GM21737 (cell line): ENCODE measurements at regions not wholly inside any gene's neighbourhood (a gene's known extent, or its start where the extent isn't known, plus 50 kb on each side); places are given as distances from the start of the nearest gene placed in this dataset.

Experiments
- ATAC-seq: cut with Tn5 transposase; IDR thresholded peaks from one replicate; pipeline ENCODE4 v1.9.1; 2021; ENCODE audit warnings: mild to moderate bottlenecking, moderate library complexity; ENCODE audit not compliant: unreplicated experiment

- ATAC-seq: no peak
Measured at GRCh38 chr1:208576425-208576824, 332.2 kb upstream of the PLXNA2 start.

GRCh38 chr1:208577381-208577905 is 333.3 kb upstream of the PLXNA2 start:
- no peak for ATAC-seq

- no peak for ATAC-seq
Measured at GRCh38 chr1:208581209-208581608, 337.0 kb upstream of the PLXNA2 start.

DNA sequence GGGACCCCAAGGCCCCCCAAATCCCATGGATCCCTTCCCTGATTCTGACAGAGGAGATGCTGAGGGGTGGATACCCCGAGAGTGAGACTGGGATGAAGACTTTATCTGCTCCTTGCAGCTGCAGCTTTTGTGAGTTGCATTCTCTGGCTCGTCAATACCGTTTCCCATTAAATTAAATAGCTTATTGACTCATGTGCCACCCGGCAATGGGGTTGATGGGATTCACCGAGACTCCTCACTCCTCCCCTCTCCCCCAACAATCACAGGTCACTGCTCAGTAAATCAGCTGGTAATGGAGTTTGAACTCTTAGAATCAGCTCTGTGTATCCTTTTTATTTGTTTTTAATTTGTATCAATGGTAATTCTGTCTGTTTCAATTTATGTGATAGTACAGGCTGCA is 337.5 kb upstream of the PLXNA2 start:
- ATAC-seq: no peak

GRCh38 chr1:208584167-208584755 is 340.1 kb upstream of the PLXNA2 start:
- ATAC-seq: no peak

DNA sequence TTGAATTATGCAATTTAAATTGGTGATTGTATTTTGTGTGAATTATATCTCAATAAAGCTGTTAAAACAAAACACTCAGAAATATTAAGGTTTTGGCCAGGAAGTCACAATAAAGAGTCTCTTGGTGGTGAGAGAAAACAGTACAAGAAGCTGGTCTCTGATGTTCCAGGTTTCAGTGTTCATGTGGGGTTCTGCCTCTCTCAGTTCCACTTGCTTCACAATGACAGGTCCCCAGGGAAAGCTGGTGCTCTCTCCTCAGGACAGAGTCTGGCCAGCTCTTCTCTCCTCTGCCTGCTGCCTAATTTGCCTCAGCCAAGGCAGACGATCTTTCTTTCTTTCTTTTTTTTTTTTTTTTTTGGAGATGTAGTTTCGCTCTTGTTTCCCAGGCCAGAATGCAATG is 342.9 kb upstream of the PLXNA2 start:
- peak; percentile 92 for ATAC-seq

DNA sequence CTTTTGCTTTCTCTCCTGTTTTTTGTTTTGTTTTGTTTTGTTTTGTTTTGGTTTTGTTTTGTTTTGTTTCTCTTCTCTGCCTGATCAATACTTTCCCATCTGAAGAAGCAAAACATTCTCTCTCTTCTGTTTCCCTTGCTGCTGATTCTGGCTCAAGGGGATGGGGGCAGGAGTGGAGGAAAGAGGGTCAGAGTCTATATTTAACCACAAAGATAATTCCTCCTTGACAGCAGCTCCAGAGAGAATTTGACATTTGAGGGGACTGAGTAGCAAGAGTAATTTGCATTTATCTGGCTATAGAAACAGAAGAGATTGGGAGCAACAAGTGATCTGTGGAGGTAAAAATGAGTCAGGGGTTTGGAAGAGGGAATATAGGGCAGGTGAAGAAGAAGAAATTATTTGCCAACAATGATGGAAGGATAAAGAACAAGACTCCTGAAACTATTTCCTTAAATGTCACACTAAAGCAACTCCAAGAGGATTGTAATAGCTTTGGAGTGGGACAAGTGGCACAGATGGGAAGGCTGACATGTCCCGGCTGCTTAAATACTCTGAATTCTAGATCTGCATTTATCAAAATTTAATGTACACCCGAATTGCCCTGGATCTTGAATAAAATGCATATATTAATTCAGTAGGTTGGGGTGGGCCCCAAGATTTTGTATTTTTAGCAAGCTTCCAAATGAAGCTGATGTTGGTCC is 349.3 kb upstream of the PLXNA2 start:
- ATAC-seq: no peak

DNA sequence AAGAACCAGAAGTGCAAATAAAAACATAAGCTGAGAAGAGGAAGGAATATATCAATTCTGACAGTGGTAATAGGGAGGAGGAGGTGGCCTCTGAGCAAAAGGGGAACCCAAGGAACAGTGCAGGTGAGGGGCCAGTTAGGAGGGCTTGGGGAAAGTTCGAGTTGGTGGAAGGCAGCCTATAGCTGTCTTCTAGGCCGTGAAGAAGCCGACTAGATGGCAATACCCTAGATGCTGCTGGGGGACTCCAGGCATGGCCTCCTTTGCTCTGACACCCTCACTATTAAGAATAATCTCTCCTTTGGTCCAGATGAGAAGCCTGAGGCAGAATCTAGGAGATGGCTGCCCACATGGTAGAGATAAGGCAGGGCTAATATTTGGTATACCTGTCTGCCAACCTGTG is 351.1 kb upstream of the PLXNA2 start:
- ATAC-seq: no peak

DNA sequence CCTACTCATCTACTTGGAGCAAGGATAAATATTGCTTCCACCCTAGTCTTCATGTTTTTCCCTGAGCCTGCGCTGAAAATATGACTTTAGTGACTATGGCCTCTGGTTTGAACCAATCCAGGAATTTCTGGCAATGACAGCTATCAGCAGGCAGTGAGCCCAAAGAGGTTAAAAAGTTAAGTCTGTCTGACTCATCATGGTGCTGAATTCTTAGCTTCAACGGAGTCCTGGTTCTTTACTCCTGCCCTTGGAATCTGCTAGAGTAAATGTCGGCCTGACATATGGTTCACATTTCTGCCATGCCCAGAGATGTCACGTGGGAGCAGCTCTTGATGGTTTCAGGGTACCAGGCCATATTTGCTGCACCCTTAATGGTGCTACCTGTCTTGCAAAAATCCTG is 351.6 kb upstream of the PLXNA2 start:
- no peak for ATAC-seq

GRCh38 chr1:208597571-208597970 is 353.4 kb upstream of the PLXNA2 start:
- no peak for ATAC-seq

DNA sequence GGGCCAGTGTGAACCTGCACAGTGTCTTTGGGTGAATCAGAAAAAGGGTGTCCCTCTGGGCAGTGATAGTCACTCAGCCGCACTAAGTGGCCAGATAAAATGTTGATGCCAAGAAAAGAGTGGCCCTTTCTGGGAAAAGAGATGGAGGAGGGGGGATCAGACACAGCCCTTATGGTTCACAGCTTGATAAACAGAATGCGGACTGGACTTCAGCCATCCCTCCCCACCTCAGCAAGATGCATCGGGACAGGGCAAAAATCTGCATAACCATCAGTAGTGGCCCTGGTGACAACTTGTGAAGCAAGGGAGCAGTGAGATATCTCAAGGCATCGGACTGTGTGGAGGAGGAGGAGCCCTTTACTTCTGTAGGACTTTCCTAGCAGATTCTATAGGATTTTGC is 353.8 kb upstream of the PLXNA2 start:
- no peak for ATAC-seq

- no peak for ATAC-seq
Measured at GRCh38 chr1:208599063-208599462, 354.9 kb upstream of the PLXNA2 start.

- ATAC-seq: no peak
Measured at GRCh38 chr1:208600456-208601190, 356.4 kb upstream of the PLXNA2 start.

GRCh38 chr1:208601561-208601960 is 357.4 kb upstream of the PLXNA2 start:
- no peak for ATAC-seq

DNA sequence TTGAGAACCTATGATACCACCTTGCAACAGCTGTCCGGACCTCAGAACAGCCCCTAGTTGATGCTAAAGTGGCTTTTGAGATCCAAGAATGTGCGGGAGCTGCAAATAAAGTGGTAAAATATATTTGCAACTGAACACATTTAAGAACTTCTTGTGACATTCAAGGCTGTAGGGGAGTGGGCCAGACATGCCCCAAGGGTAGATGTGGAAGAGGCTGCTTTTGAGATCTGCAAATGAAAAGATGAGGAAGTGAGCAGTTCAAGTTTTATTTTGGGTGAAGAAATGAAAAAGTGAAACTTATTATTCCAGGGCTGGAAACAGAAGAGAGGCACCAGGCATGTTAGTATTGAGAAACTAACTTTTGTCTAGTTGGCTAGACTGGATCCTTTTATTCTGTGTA is 359.5 kb upstream of the PLXNA2 start:
- no peak for ATAC-seq

DNA sequence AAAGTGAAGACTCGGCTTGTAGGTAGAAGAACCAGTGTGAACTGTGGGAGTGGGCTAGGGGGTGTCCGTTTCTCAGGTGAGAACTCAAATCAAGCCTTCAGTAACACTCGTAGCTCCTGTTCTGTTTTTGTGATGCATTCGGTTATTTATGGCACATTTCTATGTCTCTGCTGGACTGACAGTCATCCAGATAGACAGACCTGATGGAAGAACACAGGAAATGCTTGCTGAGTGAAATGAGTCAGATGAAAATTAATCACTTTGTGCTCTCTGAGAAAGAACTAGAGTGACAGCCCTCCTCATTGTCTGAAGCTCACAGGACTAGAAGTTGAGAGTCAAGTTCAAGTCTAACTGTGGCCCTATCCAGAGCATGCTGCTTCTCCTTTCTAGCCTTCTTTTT is 360.1 kb upstream of the PLXNA2 start:
- ATAC-seq: peak; percentile 94

DNA sequence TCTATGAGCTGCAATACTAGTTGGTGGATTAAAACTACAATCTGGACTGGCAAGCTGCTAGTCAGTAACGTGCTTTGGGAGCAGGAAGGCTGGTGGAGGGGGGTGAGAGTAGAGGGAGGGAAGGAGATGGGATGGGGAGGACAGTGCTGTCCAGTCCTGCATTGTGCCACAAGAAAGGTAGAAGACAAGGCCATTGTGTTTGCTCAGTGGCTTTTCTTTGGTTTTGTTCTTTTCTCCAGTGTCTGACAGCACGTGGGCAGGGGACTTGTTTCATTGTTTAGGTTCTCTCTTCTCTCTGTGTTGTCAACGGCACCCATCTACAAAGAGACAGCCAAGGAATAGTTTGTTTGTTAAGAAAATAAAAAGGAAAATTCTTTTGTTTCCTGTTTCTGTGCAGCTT is 362.8 kb upstream of the PLXNA2 start:
- ATAC-seq: no peak

DNA sequence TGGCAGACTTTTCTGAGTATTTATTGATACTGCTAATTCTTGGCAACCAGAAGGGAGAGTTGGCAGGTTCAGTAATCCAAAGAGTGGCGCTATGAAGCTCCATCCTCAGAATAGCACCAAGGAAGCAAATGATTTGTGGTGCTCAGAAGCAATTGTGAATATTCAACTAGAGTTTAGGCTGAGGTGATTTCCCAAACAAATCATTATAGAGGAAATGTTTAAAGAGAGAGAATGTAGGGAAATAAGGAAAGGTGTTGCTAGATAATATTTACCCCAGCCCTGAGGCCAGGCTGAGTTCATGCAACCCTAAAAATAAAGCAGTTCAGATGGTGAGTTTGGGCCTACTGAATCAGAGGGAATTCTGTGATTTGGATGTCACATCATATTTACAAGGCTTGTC is 363.4 kb upstream of the PLXNA2 start:
- ATAC-seq: no peak

DNA sequence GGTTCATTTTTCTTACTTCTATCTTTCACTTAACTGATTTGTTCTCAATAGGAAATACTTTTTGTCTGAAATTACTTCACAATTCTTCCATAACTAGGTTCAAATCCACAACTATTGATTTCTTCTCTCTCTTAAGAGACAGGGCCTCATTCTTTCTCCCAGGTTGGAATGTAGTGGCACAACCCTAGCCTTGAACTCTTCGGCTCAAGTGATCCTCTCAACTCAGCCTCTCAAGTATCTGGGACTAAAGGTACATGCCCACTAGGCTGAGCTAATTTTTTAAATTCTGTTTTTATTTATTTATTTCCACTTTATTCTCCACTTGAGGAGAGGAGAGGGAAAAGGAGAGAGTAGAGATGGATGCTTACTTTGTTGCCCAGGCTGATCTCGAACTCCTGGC is 370.4 kb upstream of the PLXNA2 start:
- ATAC-seq: no peak

- ATAC-seq: no peak
Measured at GRCh38 chr1:208615371-208615770, 371.2 kb upstream of the PLXNA2 start.

DNA sequence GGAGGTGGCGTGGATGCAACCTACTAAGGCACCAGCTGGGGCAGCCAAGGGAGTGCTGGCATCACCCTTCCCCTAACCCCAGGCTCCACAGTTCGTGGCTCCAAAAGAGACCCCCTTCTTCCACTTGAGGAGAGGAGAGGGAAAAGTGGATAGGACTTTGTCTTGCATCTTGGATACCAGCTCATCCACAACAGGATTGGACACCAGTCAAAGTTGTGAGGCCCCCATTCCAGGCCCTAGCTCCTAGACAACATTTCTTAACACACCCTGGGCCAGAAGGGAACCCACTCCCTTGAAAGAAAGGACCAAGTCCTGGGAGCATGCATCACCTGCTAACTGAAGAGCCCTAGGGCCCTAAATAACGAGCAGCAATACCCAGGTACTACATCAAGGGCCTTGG is 372.6 kb upstream of the PLXNA2 start:
- ATAC-seq: no peak
